CMK (cell line): ENCODE measurements at regions not wholly inside any gene's neighbourhood (a gene's known extent, or its start where the extent isn't known, plus 50 kb on each side); places are given as distances from the start of the nearest gene placed in this dataset.
"Not testable (repeated sequence)": the region's sequence is repeated elsewhere in the genome, so short reads cannot be mapped to it uniquely, and the experiment has no call there.

Experiments used
- DNase-seq: peaks from one replicate; pipeline ENCODE4 v3.0.0-alpha.2; 2010; ENCODE audit warnings: low read depth

DNA sequence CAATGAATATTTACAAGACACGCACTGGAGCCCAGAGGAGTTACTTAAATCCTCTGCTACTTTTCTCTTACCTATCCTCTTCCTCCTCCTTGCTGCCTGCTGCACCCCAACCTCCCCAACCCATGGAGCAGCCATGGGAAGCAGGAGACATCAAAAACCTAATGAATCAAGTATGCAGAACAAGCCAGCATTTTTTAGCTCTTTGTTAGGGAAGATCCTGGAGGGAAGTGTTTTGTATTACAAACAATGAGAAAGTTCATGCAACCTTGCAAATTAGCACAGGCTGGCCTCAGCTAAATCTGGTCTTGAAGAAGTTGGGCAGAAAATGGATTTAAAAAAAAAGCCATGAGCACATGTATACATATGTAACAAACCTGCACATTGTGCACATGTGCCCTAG is 498.8 kb downstream of the KIF4B start:
- DNase-seq: no peak

DNA sequence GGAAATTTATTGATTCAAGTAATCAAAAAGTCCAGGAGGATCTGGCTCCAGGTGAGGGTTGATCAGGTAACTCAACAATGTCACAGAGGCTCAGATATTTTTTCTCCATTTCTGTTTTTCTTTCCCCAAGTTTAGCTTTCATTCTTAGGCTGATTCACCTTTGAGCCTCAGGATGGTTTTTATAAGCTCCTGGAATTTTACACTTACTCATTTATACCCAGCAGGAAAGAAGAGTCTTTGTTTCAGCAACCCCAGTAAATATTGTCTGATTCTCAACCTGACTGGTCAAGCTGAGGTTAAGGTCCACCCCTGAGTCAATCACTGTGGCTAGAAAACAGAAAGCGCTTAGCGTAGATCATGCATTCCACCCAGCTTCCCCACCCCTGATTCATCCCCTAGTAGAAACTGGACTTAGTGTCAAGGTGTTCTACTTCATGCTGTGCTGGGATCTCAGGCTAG is 500.6 kb downstream of the KIF4B start:
- no peak for DNase-seq

DNA sequence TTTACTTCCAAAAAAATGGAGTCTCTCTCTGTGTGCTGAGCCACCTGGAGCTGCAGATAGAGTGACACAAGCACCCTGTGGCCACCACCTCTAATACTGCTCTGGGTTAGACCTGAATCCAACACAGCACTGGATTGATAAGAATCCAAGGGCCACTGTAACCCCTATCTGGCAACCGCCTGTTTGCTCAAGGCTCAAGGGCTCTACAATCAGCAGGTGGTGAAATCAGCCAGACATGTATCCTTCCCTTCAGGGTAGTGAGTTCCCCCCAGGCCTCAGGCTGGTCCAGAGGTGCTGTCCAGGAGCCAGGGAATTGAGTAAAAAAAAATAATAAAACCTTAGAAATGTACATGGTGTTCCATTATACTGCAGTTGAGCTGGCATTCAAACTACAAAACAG is 509.0 kb downstream of the KIF4B start:
- DNase-seq: no peak

DNA sequence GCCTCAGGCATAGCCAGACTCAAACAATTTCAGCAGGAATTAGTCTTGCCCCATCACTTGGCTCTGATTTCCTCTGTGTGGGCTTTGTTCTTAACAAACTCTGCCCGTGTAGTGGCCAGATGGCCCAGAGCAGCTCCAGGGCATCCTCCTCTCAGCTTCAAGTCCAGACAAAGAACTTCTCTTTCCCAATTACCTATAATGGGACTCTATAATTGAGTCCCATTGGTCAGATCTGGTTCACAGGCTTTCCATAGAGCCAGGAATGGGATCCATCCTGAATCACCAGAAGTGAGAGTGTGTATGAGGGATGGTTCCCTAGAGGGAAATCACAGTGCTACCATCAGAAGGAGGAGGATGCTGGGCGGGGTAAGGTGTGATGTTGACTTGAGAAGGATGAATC is 515.8 kb downstream of the KIF4B start:
- DNase-seq: no peak

DNA sequence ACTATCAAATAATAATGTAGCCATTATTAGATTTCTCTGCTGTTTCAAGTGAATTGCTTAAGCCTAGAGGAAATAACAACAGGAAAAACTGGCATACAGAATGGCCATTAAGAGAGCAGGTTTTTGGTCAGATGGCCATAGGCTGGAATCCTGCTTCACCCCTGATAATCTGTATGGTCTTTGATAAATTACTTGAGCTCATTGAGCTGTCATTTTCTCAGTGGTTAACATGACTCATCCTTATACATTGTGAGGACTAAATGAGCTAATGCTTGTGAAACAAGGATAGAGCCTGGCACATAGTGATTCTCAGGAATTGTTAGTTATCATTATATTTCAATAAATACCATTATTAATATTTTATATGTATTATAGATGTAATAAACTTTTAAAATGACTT is 516.5 kb downstream of the KIF4B start:
- no peak for DNase-seq

DNA sequence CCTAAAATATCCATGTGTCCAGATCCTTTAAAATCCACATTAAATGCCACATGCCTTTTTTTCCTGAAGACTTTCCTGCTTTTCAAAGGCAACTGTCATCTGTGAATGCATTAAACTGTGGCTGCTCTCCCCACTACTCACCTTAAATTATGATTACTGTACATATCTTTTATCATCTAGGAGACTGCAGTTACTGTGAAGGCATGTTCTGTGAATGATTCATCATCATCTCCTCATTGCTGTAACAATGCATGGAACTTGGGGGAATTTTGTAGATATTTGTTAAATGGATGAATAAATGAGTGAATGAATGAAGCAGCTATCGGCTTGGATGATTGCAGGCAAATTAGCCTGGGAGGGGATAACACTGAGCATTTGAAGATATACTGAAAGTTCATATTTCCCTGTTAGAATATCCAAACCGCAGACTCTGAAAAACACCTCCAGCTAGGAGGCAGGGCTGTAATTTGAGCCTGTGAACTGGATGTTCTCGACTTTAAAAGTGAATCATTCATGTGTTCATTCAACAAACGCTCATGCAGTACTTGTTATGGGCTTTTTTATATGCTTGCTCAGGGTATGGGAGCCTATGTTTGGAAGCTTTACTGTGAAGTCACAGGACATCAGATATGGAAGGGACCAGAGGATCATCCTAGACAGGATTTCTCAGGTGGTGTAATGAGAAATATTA is 519.2 kb downstream of the KIF4B start:
- no peak for DNase-seq

DNA sequence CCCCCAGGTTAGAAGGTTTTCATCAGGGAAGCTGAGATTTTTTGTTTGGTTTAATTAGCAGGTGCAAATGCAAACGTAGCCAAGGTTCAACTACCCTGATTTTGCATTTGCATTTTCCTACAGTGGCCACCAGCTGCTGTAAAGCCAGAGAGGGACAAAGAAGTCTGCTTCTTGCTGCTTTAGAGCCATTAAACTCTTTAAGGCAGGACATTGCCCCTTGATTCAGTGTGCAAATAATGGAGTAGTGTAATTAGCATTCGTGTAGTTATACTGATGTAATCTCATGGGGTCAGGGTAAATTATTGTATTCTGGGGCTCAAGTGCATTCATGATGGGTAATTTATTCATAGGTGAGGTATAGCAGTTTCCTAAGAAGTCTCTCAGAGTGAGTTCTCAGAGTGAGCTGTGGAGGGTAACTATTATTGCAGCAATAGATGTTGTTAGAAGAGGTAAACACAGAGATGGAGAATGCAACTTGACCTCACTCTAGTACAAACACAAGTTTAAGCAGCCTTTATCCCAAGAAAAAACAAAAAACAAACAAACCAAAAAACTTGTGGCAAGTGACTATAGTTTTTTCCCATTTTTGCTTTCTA is 526.5 kb downstream of the KIF4B start:
- DNase-seq: no peak

DNA sequence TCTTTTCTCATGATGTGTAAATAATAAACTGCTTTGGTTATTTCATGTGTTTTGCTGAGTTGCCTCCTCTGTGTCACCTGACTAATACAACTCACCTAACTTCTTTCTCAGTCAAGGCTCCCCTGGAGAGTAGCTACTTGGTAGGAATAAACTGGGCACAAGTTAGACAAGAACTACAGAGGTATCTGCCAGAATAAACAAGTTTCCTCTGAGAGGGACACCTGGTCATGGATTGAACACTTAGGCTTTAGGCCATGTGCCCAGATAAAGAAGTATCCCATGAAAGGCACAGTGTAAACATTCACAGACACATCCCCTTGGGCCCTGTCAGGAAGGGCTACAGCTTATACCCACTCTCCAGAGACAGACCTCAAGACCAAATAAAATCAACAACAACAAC is 532.5 kb downstream of the KIF4B start:
- no peak for DNase-seq

DNA sequence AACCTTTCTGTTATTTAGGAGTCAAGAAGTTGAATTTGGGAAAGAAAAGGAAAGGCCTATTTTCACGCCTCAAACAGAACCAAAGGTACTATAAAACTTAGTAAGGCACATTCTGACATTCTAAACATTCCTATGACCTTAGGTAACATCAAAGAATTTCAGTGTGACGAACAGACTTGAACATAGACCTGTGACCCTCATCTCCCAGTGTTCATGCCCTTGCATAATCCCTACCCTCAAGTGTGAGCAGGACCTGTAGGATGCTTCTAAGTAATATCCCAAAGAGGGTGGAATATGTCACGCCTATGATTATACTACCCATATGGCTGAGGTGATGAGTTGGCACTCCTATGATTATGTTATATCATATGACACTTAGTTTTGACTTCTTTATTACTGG is 540.9 kb downstream of the KIF4B start:
- DNase-seq: no peak

DNA sequence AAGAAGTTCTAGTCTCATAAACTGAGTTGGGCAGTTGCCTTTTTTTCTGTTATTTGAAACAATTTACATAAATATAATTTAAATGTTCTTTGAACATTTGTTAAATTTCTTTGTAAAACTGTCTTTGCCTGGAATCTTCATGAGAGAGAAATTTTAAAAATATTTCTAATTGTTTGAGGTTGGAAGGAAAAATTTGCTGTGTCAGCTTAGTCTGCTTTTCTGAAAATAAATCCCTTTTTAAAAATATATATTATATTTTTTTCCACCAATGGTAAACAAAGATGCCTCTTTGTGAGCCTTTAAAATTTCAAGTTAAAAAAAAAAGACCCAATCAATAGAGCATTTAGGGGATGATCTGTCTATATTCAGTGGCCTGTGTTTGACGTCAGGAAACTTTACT is 542.7 kb downstream of the KIF4B start:
- no peak for DNase-seq

DNA sequence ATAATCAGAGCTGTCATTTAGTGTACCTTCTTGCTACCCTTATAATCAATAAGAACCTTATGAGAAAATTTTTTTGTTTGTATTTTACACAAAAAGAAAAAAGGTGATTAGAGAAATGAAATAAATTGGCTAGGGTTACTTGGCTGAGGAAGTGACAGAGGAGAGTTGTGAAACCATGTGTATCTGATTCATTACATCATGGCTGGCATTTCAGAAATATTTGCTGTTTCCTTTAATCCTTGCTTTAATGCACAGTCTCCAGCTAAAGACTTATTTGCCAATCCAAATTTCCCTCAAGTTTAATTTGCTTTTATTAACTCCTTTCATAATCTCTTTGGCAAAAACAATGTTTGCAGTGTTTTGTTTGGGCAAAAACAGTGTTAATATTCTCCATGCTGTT is 543.1 kb downstream of the KIF4B start:
- DNase-seq: no peak

DNA sequence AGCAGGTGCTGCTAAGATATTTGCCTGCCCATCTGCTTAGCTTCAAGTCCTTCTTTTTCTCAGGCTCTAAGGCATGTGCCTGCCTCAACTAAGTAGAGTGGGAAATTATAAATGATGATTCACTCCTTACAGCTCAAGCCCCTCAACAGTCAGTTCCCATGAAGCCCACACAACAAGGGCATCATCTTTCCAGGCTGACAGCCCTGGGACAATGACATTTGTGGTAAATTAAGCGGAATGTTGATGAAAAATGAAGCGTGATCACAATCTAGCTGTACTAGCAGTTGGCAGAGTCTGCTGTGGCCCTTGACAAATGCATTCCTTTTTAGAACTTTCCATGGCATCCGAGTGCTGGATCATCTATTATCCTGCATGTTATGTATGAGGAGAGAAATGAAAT is 548.6 kb downstream of the KIF4B start:
- DNase-seq: no peak

DNA sequence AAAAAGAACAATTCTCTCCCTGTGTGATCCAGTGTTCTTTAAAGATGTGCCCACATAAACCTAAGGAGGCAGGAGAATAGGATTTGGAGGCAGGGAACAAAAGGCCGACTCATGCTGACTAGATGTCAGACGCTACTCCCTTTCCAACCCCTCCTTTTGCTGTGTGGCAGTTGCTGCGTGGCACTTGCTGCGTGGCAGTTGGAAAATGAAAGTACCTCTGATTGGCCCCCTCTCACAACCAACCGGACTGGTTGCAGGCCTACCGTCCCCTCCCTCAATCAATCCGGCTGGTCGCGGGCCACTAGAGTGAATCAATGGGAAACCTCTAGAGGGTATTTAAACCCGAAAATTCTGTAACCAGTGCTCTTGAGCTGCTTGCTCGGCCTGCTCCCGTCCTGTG is 551.0 kb downstream of the KIF4B start:
- no peak for DNase-seq

DNA sequence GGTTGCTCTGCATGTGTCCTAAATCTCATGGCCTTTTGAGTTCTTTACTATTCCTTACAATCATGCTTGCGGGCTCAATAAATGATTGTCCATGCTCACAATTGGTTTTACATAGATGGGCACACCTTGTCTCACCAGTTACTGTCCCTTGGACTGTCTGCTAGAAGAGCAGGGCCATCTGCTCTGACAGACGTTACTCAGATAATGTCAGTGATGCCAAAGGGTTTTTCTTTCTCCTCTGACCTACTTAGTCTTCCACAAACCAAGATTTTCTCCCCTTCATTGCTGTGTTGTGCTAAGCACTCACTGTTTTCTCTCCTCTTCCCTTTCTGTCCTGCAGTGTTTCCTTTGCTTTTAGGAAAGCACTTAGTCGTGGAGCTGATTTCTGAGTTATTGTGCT is 562.3 kb downstream of the KIF4B start:
- DNase-seq: no peak

DNA sequence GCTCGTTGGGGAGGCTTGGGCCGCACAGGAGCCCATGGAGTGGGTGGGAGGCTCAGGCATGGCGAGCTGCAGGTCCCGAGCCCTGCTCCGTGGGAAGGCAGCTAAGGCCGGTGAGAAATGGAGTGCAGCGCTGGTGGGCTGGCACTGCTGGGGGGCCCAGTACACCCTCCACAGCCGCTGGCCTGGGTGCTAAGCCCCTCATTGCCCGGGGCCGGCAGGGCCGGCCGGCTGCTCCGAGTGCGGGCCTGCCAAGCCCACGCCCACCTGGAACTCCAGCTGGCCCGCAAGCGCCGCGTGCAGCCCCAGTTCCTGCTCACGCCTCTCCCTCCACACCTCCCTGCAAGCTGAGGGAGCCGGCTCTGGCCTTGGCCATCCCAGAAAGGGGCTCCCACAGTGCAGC is 573.3 kb downstream of the KIF4B start:
- DNase-seq: not testable (repeated sequence)

DNA sequence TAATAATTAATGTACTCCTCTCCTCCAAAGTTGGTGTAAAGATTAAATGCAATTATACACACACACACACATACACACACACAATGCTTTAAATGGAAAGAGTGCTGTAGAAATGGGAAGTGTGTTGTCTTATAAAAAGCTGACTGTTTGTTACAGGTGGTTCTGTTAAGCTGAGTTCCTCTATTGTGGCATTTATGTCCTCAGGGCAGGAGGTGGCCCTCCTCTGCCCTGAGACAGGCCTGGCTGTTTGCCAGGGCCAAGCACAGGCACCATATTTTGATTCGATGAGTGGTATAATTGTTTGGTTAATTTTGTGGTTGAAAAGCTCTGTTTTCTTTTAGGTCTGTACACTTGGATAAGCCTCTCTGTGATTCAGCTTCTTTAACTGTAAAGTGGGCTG is 573.9 kb downstream of the KIF4B start:
- DNase-seq: no peak

DNA sequence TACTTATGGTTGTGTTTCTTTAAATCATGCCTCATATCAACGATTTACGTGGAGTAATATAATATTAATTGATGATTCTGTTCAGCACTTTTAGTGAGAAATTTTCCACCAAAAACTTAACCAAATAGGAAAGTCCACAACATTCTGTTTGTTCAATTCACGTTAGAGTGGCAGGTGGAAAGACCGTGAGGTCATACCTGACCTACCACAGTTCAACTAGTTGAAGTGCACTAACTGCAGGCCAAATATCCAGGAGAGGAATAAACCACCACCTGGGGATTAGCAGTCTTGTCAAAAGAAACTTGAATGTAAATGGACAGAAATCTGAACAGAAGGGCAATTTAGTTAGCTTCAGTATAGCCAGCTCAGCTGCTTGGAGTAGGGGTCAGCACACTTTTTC is 577.7 kb downstream of the KIF4B start:
- DNase-seq: no peak

DNA sequence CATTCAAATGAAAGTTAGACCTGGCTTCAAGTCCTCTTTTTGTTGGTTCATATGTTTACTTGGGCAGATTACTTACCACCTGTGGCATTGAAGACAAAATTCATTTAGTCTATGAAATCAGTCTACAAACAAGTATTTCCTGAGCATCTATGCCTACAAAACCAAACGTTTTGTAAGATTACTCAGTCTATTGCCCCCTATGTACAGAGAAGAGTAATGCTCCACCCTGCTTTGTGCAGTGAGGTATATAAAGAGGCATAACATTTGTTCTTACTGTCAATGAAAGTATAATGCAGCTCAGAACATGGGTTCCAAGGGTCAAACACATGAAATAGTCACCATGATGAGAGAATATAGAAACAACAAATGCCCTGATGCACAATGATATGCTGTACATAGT is 580.7 kb downstream of the KIF4B start:
- DNase-seq: no peak

DNA sequence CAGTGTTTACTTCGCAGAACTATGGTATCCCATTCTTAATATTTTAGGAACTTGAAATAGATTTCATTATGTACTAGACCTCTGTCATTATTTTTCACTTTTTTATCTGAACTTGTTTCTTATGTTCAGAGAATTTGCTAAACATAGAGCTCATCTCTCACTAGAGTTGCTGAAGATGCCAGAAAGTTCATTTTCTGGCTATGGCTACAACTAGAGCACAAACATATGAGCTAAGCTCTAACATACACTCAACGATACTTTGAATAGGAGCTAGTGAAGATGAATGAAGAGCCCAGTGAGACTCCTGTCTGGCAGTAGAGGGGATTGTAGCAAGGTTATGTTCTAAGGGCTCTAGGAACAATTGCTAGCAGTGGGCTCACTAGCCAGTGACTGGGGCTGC is 582.2 kb downstream of the KIF4B start:
- no peak for DNase-seq

DNA sequence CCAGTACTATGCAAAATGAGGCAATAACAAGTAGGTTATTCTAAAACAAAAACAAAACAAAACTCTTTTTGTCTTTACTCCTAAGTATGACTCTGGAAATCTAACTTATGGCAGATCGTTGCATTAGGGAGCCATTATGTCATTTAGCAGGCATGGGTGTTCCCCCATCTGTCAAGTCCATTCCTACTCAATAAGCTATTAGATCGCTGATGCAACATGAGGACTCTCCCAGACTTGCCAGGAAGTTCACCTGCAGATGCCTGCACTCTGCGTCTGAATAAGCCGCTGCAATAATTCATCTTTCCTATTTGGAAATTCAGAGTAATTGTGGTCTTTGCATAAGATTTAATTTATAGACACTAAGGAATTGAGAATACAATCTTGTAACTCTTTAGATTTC is 585.0 kb downstream of the KIF4B start:
- no peak for DNase-seq

DNA sequence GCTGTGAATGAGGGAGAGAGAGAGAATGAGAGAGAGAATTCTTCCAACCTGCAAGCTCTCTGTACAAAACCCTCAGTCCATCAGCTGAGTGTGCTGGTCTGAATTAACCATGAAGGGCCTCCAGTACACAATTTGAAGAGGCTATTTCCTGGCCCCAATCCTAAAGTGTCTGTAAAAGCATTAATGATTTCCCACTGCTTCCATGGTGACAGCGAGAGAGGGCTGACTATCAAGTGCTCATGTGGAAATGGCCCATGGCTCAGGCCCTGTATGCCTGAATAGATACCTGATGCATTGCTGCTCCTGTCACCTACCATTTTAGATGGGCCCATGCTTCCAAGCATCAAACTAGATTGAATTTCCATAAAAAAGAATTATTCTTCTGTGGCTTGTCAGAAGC is 592.4 kb downstream of the KIF4B start:
- no peak for DNase-seq

DNA sequence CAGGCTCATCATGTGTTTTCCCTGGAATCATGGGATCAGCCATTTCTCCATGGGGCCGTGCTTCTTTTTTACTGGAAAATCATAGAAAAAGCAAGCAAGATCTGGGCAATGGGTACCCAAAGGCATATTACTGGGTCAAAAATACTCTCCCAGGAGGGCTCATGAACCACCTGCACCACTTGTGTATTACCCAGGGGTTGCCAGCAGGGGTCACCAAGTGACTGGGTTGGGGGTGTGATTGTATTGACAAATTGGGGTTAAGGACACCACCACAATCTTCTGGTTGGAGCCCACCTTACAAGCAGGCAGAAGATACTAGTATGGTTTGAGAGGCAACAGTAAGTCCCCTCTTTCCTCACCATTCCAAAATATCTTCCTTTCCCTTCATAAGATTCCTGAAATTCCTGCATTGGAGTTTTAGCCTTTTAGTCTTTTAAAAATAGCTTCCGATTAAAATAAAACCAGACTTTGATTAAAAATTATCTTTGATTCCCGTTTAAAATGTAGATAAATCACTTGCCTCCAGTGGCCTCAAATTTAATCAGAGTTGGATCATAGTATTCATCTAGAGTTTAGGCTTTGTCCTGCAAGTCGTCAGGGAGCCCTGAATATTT is 603.3 kb downstream of the KIF4B start:
- DNase-seq: peak; percentile 5

DNA sequence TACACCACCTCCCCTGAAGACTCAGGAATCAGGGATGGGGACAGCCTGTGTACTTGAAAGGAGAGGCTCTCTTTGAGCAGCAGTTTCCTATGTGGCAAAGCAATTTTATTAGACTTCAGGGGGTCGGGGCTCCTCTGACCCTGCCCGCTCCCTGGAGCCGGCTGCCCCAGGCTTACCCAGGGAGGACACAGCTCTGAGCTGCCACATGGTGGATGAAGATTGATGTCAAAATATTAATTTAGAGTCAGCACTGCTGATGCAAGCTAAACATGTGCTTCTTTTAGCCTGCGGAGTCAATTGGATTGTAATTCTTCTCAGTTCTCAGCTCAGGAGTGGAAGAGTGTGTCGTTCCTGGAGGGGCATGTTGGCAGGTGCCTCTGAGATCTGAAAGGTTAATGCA is 606.1 kb downstream of the KIF4B start:
- DNase-seq: no peak
